ENCODE measurements at regions not wholly inside any gene's neighbourhood (a gene's known extent, or its start where the extent isn't known, plus 50 kb on each side); places are given as distances from the start of the nearest gene placed in this dataset.

DNA sequence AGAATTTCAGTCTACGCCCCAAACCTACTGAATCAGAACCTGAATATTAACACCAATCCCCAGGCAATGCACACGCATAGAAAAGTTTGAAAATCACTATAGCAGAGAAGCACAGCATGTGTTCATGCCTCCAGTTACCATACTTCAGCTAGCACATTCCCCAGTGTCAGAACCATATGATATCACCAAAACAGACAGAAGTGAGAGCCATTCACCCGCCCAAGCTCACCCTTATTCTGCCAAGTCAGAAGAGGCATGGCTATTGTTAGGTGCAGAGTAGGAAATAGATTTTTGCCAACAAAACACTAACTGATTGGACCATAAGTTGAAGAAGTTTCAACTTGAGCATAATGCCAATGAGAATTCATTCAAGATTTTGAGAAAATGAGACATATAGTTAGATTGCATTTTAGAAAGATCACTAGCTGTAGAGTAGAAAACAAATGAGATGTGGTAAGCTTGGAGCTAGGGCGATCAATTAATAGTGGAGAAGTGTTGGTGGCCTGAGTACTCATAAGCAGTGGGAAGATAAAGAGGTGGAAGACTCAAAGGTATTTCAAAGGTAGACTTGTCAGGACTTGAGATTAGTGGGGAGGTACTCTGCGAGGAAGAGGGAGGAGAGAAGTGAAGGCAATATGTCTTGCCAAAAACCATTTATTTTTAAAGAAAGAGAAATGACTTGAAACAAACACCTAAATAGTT, 492.4 kb downstream of the SUCLA2 start:
- Mint-ChIP-seq H3K4me1 (ENCODE audit: low read depth) (peaks cover 12% of the 10 kb centered on the region), H3K27me3 (peaks cover 13% of the 10 kb centered on the region)
- no peak for DNase-seq (ENCODE audit: low spot score, unreplicated experiment)

DNA sequence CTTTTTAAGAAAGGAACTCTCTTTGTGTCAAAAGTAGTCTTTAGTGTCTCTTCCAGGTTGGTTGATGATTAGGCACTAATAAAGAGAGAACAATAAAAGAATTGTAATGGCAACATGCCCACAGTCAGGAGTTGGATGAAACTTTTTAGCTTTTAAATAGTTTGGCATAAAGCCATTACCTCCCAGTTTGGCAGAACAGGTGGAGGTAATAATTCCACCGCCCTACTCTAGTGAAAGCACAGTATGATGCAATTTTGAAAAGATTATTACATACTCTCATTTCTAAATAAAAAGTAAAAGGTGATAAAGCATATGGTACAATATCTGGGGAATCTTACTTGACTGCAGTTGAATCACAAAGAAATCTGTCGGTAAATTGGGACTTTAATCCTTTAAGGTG, 497.6 kb downstream of the SUCLA2 start:
- Mint-ChIP-seq H3K4me1 (ENCODE audit: low read depth) (peaks cover 3% of the 10 kb centered on the region), H3K36me3 (ENCODE audit: insufficient read depth) (no peaks in the 10 kb centered on the region), H3K27ac (no peak overlapping the region), H3K27me3 (peaks cover 13% of the 10 kb centered on the region), H3K4me3 (ENCODE audit: low read depth) (no peak overlapping the region), H3K9me3 (ENCODE audit: low read depth) (no peaks in the 10 kb centered on the region)
- DNase-seq (ENCODE audit: low spot score, unreplicated experiment): no peak
- TF ChIP-seq, protein P1, sequence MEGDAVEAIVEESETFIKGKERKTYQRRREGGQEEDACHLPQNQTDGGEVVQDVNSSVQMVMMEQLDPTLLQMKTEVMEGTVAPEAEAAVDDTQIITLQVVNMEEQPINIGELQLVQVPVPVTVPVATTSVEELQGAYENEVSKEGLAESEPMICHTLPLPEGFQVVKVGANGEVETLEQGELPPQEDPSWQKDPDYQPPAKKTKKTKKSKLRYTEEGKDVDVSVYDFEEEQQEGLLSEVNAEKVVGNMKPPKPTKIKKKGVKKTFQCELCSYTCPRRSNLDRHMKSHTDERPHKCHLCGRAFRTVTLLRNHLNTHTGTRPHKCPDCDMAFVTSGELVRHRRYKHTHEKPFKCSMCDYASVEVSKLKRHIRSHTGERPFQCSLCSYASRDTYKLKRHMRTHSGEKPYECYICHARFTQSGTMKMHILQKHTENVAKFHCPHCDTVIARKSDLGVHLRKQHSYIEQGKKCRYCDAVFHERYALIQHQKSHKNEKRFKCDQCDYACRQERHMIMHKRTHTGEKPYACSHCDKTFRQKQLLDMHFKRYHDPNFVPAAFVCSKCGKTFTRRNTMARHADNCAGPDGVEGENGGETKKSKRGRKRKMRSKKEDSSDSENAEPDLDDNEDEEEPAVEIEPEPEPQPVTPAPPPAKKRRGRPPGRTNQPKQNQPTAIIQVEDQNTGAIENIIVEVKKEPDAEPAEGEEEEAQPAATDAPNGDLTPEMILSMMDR (IDR thresholded peaks at IDR 0.05; ENCODE audit: unreplicated experiment): no peak

More for the DNA sequence above, 492.4 kb downstream of the SUCLA2 start:
- H3K36me3 Mint-ChIP-seq (ENCODE audit: insufficient read depth): no peaks in the 10 kb centered on the region
- H3K9me3 Mint-ChIP-seq (ENCODE audit: low read depth): no peaks in the 10 kb centered on the region
- TF ChIP-seq, protein P1 (IDR thresholded peaks at IDR 0.05; ENCODE audit: unreplicated experiment): no peak
- no peak overlapping the region for H3K4me3 Mint-ChIP-seq (ENCODE audit: low read depth)
- H3K27ac Mint-ChIP-seq: no peak overlapping the region

DNA sequence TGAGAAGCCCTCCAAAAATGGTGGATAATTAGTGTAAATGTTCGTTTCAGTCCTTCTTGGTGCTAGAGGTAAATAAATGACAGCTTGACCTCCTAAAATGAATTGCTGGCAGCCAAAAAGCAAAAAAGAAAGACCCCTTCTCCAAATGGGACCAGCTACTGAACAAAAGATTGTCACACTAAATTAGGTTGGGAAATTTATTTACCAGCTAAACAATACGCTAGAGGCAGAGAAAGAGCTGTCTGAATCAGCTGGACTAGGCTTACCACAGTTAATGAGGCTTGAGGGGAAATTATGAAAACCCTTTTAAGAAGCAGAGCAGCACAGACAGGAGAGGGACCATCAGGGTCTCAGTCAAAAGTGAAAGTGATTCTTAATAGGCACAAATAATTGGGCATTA, 498.9 kb downstream of the SUCLA2 start:
- no peaks in the 10 kb centered on the region for H3K36me3 Mint-ChIP-seq (ENCODE audit: insufficient read depth)
- H3K4me3 Mint-ChIP-seq (ENCODE audit: low read depth): no peak overlapping the region
- peaks cover 21% of the 10 kb centered on the region for H3K27me3 Mint-ChIP-seq
- H3K27ac Mint-ChIP-seq: no peak overlapping the region
- H3K4me1 Mint-ChIP-seq (ENCODE audit: low read depth): peaks cover 2% of the 10 kb centered on the region
- TF ChIP-seq, protein P1 (IDR thresholded peaks at IDR 0.05; ENCODE audit: unreplicated experiment): no peak
- H3K9me3 Mint-ChIP-seq (ENCODE audit: low read depth): no peaks in the 10 kb centered on the region
- DNase-seq (ENCODE audit: low spot score, unreplicated experiment): no peak

DNA sequence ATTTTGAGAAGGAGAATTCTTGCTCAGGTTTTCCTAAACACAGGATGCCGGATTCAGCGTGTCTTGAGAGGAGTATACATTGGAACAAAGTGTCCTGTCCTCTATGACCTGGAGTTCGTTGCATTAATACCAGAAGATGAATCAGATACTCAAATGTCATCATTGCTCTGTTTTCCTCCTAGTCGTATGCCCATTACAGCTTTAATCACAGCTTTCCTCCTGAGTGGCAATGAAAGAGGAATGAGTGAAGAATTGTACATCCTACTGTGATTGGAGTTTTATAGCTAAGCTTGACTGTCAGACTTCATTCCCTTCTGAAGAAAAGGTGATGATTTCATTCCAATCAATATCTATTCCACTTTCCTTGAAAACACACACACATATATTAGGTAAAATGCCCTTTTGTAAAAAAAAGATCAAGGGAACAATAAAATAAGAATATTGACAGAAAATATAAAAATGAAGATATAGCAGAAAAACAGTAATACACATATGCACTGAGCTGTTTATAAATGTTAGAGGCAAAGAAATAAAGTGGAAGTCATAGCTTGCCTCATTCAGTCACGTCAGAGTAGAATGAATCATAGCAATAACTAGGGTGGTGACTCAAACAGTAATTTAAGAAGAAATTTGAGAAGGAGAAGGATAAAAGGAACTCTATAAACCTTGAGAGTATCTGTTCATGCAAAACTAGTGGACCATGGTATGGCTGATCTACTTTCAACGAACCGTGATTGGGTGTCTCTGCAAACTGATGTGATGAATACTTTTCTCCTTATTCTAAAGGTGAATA, 501.5 kb downstream of the SUCLA2 start:
- no peak overlapping the region for H3K4me3 Mint-ChIP-seq (ENCODE audit: low read depth)
- no peaks in the 10 kb centered on the region for H3K9me3 Mint-ChIP-seq (ENCODE audit: low read depth)
- TF ChIP-seq, protein P1 (IDR thresholded peaks at IDR 0.05; ENCODE audit: unreplicated experiment): no peak
- peaks cover 2% of the 10 kb centered on the region for H3K4me1 Mint-ChIP-seq (ENCODE audit: low read depth)
- no peak overlapping the region for H3K27ac Mint-ChIP-seq
- DNase-seq (ENCODE audit: low spot score, unreplicated experiment): no peak
- H3K27me3 Mint-ChIP-seq: peaks cover 18% of the 10 kb centered on the region
- no peaks in the 10 kb centered on the region for H3K36me3 Mint-ChIP-seq (ENCODE audit: insufficient read depth)

DNA sequence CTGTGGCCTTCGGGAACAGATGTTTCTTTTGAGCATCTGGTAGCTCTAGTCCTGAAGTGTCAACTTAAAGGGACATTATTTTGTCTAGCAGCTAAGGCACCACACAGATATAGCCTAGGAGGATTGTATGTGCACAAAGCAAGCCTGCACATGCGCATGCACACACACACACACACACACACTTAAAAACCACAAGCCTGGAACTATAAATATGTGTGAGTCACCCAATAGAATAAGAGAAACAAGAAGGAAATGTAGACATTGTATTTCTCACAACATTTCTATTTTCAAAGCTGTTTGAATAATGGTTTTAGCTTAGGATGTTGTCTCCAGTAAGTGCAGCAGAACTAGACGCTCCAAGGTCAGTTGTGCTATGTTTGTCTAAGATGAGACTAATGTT, 516.5 kb downstream of the SUCLA2 start:
- H3K36me3 Mint-ChIP-seq (ENCODE audit: insufficient read depth): no peaks in the 10 kb centered on the region
- TF ChIP-seq, protein P1 (IDR thresholded peaks at IDR 0.05; ENCODE audit: unreplicated experiment): no peak
- H3K27me3 Mint-ChIP-seq: no peaks in the 10 kb centered on the region
- no peak for DNase-seq (ENCODE audit: low spot score, unreplicated experiment)
- no peaks in the 10 kb centered on the region for H3K9me3 Mint-ChIP-seq (ENCODE audit: low read depth)
- no peak overlapping the region for H3K4me3 Mint-ChIP-seq (ENCODE audit: low read depth)
- peak overlapping the region; percentile 71 for H3K27ac Mint-ChIP-seq
- H3K4me1 Mint-ChIP-seq (ENCODE audit: low read depth): peaks cover 5% of the 10 kb centered on the region
